ENCODE measurements at regions not wholly inside any gene's neighbourhood (a gene's known extent, or its start where the extent isn't known, plus 50 kb on each side); places are given as distances from the start of the nearest gene placed in this dataset.

DNA sequence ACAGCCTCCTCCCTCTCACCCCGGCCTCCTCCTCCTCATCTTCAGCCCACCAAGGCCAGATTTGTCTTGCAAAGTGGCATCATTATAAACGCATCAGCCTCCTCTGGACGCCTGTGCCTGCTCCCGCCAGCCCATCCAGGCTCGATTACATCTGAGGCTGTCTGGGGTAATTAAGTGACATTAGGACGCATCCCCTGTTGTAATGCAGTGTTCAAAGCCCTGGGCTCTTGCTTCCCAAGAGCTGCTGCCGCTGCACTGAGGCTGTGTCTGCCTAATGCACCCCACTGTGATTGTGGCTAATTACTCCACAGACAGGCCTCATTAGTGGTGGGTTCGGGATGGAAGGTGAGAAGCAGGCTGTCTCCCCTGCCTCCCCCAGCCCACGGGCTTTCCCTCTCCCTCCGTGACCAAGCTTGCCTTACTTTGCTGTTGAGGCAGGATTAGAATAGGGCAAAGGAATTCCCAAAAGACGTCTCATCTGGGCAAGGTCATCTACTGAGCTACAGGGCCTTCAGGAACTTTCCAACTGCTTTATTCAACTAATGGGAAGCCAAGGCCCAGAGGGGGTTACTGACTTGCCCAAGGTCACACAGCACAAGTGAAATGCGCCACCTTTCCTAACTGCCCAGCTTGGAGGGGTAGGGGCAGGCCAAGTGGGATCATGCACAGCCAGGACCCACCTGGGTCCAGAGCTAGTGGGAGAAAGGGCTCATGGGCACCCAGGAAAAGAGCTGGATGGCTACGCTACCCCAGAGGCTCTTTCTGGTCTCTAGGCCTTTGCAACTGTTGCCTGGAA lies 66.2 kb upstream of the PCBD1 start:
- no peak overlapping the region for H3K23ac ChIP-seq (ENCODE audit: low read length)
- H2BK15ac ChIP-seq (replicated peaks; ENCODE audit: low read depth) = no peak overlapping the region
- no peak overlapping the region for H2BK5ac ChIP-seq (ENCODE audit: low read length)
- H2AK5ac ChIP-seq (ENCODE audit: low read length) = no peak overlapping the region
- H3K4me2 ChIP-seq (ENCODE audit: low read length) = no peak overlapping the region
- no peaks in the 10 kb centered on the region for H3K4me1 ChIP-seq (ENCODE audit: control insufficient read depth, low read depth, low read length)
- no peaks in the 10 kb centered on the region for H3K36me3 ChIP-seq (ENCODE audit: control insufficient read depth, insufficient read depth, low read length)
- DNase-seq = no peak
- no peak overlapping the region for H2BK120ac ChIP-seq (ENCODE audit: low read depth, low read length)
- H3K4me3 ChIP-seq (ENCODE audit: low read length) = no peak overlapping the region
- H3K56ac ChIP-seq (ENCODE audit: low read length) = no peak overlapping the region
- H3K18ac ChIP-seq (ENCODE audit: low read length) = no peak overlapping the region
- H3K27ac ChIP-seq (ENCODE audit: low read depth, low read length) = no peak overlapping the region
- H4K8ac ChIP-seq (ENCODE audit: low read depth, low read length) = no peak overlapping the region
- no peak overlapping the region for H3K9ac ChIP-seq (ENCODE audit: low read length)
- no peak overlapping the region for H4K5ac ChIP-seq (ENCODE audit: low read length)
- H3K79me1 ChIP-seq (ENCODE audit: low read length) = no peaks in the 10 kb centered on the region
- no peak overlapping the region for H3K4ac ChIP-seq (ENCODE audit: low read depth, low read length)
- WGBS (ENCODE audit: extremely low coverage, insufficient coverage, low lambda C conversion rate) = no CpG with 5 or more reads among the region's 13 CpGs
- no peaks in the 10 kb centered on the region for H3K79me2 ChIP-seq (ENCODE audit: control insufficient read depth, insufficient read depth, low read length)
- no peaks in the 10 kb centered on the region for H3K27me3 ChIP-seq (ENCODE audit: insufficient read depth, low read length, poor library complexity)

DNA sequence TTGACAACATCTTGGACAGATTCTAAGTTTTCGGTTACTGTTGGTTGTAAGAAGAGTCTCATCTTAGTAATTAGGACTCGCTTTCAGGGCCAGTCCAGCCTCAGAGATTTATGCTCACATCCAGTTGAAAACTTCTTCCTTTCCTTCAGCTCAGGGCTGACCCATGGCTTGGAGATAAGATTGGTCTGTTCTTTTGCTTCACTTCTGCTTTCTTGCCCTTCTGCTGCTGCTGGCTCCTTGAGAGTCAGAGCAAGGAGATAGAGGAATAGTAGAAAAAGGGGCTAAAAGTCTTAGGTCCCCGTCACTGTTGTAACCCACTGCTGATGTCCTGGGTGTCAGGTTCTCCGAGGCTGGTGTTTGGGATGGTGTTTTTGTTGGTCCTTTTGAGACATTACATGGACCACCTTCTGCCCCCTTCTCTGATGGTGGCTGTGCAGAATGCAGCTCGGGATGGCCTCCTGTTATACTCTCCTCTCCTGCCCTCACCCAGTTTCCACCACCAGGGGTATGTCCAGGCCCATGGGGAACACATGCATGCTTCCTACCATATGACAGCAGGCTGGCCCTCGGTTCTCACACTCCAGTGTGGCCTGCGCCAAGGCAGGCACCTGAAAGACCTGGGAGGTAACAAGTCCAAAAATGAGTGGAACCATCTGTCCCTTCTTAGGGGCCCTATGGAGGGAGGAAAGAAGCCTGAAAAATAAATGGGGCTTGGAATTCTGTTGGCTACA lies 67.8 kb upstream of the PCBD1 start:
- H3K4me1 ChIP-seq (ENCODE audit: control insufficient read depth, low read depth, low read length) = no peaks in the 10 kb centered on the region
- no peak overlapping the region for H3K4ac ChIP-seq (ENCODE audit: low read depth, low read length)
- no peak overlapping the region for H4K8ac ChIP-seq (ENCODE audit: low read depth, low read length)
- H3K56ac ChIP-seq (ENCODE audit: low read length) = no peak overlapping the region
- H2BK120ac ChIP-seq (ENCODE audit: low read depth, low read length) = no peak overlapping the region
- peak; percentile 80 for DNase-seq
- H4K5ac ChIP-seq (ENCODE audit: low read length) = no peak overlapping the region
- no peak overlapping the region for H2AK5ac ChIP-seq (ENCODE audit: low read length)
- H2BK15ac ChIP-seq (replicated peaks; ENCODE audit: low read depth) = no peak overlapping the region
- no peak overlapping the region for H3K4me3 ChIP-seq (ENCODE audit: low read length)
- no CpG with 5 or more reads among the region's 7 CpGs for WGBS (ENCODE audit: extremely low coverage, insufficient coverage, low lambda C conversion rate)
- H3K27ac ChIP-seq (ENCODE audit: low read depth, low read length) = no peak overlapping the region
- no peaks in the 10 kb centered on the region for H3K79me2 ChIP-seq (ENCODE audit: control insufficient read depth, insufficient read depth, low read length)
- no peak overlapping the region for H3K23ac ChIP-seq (ENCODE audit: low read length)
- no peak overlapping the region for H2BK5ac ChIP-seq (ENCODE audit: low read length)
- no peaks in the 10 kb centered on the region for H3K36me3 ChIP-seq (ENCODE audit: control insufficient read depth, insufficient read depth, low read length)
- no peak overlapping the region for H3K4me2 ChIP-seq (ENCODE audit: low read length)
- no peak overlapping the region for H3K18ac ChIP-seq (ENCODE audit: low read length)
- no peak overlapping the region for H3K9ac ChIP-seq (ENCODE audit: low read length)
- no peaks in the 10 kb centered on the region for H3K79me1 ChIP-seq (ENCODE audit: low read length)
- H3K27me3 ChIP-seq (ENCODE audit: insufficient read depth, low read length, poor library complexity) = no peaks in the 10 kb centered on the region

DNA sequence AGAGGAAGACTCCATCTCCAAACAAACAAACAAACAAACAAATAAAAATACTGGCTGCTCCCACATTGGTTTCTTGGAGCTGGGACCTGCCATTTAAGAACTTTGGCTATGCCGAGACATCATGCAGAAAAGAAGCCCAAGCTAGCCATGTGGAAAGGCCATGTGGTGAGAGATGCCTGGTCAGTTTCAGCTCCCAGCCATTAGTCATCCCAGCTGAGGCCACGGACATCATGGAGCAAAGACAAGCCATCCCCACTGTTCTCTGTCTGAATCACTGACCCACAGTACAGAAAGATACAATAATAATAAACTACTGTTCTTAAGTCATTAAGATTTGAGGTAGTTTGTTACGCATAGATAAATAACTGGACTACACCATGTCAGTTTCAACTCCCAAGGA lies 70.0 kb upstream of the PCBD1 start:
- no peak overlapping the region for H3K56ac ChIP-seq (ENCODE audit: low read length)
- no peak overlapping the region for H2AK5ac ChIP-seq (ENCODE audit: low read length)
- no peaks in the 10 kb centered on the region for H3K4me1 ChIP-seq (ENCODE audit: control insufficient read depth, low read depth, low read length)
- no peak overlapping the region for H3K23ac ChIP-seq (ENCODE audit: low read length)
- no peak overlapping the region for H3K4ac ChIP-seq (ENCODE audit: low read depth, low read length)
- no peak overlapping the region for H4K8ac ChIP-seq (ENCODE audit: low read depth, low read length)
- no CpG with 5 or more reads among the region's 3 CpGs for WGBS (ENCODE audit: extremely low coverage, insufficient coverage, low lambda C conversion rate)
- DNase-seq = no peak
- H3K4me2 ChIP-seq (ENCODE audit: low read length) = no peak overlapping the region
- H2BK5ac ChIP-seq (ENCODE audit: low read length) = no peak overlapping the region
- no peak overlapping the region for H3K4me3 ChIP-seq (ENCODE audit: low read length)
- H3K27ac ChIP-seq (ENCODE audit: low read depth, low read length) = no peak overlapping the region
- H3K79me2 ChIP-seq (ENCODE audit: control insufficient read depth, insufficient read depth, low read length) = no peaks in the 10 kb centered on the region
- H3K27me3 ChIP-seq (ENCODE audit: insufficient read depth, low read length, poor library complexity) = no peaks in the 10 kb centered on the region
- H3K79me1 ChIP-seq (ENCODE audit: low read length) = no peaks in the 10 kb centered on the region
- no peak overlapping the region for H2BK120ac ChIP-seq (ENCODE audit: low read depth, low read length)
- no peaks in the 10 kb centered on the region for H3K36me3 ChIP-seq (ENCODE audit: control insufficient read depth, insufficient read depth, low read length)
- no peak overlapping the region for H4K5ac ChIP-seq (ENCODE audit: low read length)
- H3K18ac ChIP-seq (ENCODE audit: low read length) = no peak overlapping the region
- no peak overlapping the region for H3K9ac ChIP-seq (ENCODE audit: low read length)
- H2BK15ac ChIP-seq (replicated peaks; ENCODE audit: low read depth) = no peak overlapping the region

DNA sequence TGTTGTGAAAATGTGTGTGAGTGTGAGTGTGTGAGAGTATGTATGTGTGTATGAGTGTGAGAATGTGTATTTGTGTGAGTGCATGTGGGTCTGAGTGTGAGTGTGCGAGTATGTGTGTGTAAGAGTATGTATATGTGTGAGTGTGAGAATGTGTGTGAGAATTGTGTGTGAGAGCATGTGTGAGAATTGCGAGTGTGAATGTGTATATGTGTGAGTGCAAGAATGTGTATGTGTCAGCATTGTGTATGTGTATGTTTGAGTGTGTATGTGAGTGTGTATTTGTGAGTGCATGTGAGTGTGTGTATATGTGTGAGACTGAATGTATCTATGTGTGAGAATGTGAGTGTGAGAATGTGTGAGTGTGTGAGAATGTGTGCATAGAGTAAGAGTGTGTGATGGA lies 72.0 kb upstream of the PCBD1 start:
- no peak overlapping the region for H2BK5ac ChIP-seq (ENCODE audit: low read length)
- no peak overlapping the region for H4K5ac ChIP-seq (ENCODE audit: low read length)
- 100% methylated on average over 2 of the region's 2 CpGs for WGBS (ENCODE audit: extremely low coverage, insufficient coverage, low lambda C conversion rate)
- H3K4ac ChIP-seq (ENCODE audit: low read depth, low read length) = no peak overlapping the region
- H3K4me1 ChIP-seq (ENCODE audit: control insufficient read depth, low read depth, low read length) = no peaks in the 10 kb centered on the region
- no peaks in the 10 kb centered on the region for H3K27me3 ChIP-seq (ENCODE audit: insufficient read depth, low read length, poor library complexity)
- H2BK120ac ChIP-seq (ENCODE audit: low read depth, low read length) = no peak overlapping the region
- no peak for DNase-seq
- H3K27ac ChIP-seq (ENCODE audit: low read depth, low read length) = no peak overlapping the region
- no peak overlapping the region for H3K23ac ChIP-seq (ENCODE audit: low read length)
- H3K4me2 ChIP-seq (ENCODE audit: low read length) = no peak overlapping the region
- no peaks in the 10 kb centered on the region for H3K79me2 ChIP-seq (ENCODE audit: control insufficient read depth, insufficient read depth, low read length)
- no peaks in the 10 kb centered on the region for H3K79me1 ChIP-seq (ENCODE audit: low read length)
- no peak overlapping the region for H2AK5ac ChIP-seq (ENCODE audit: low read length)
- H4K8ac ChIP-seq (ENCODE audit: low read depth, low read length) = no peak overlapping the region
- H3K9ac ChIP-seq (ENCODE audit: low read length) = no peak overlapping the region
- H3K18ac ChIP-seq (ENCODE audit: low read length) = no peak overlapping the region
- H3K36me3 ChIP-seq (ENCODE audit: control insufficient read depth, insufficient read depth, low read length) = no peaks in the 10 kb centered on the region
- H2BK15ac ChIP-seq (replicated peaks; ENCODE audit: low read depth) = no peak overlapping the region
- H3K4me3 ChIP-seq (ENCODE audit: low read length) = no peak overlapping the region
- no peak overlapping the region for H3K56ac ChIP-seq (ENCODE audit: low read length)

DNA sequence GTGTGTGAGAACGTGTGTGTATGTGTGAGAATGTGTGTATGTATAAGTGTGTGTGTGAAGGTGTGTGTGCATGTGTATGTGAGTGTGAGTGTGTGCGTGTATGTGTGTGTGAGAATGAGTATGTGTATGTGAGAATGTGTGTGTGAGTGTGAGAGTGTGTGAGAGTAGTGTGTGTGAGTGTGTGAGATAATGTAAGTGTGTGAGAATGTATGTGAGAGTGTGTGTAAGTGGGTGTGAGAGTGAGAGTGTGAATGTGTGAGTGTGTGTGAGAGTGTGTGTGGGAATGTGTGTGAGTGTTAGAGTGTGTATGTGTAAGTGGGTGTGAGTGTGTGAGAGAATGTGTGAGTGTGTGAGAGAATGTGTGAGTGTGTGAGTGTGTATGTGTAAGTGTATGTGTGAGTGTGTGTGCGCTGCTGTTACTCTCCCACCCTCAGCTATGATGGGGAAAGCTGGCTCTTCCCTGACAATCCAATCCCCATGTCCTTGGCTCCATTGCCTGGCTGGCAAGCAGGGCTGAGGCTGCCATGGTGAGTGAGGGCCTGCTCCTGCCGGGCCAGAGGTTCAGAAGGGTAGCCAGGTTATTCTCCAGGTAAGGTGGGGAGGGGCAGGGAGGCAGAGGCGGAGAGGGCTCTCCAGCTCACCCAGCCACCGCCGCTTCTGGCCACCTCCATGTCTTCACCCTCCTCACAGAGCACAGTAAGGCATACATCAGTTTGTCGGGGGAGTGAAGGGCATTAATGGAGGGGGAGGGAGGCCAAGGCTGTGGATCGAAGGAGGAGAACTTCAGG lies 72.6 kb upstream of the PCBD1 start:
- Histone ChIP-seq H3K27me3 (ENCODE audit: insufficient read depth, low read length, poor library complexity) (no peaks in the 10 kb centered on the region), H3K56ac (ENCODE audit: low read length) (no peak overlapping the region), H2AK5ac (ENCODE audit: low read length) (no peak overlapping the region), H3K18ac (ENCODE audit: low read length) (no peak overlapping the region), H3K4me3 (ENCODE audit: low read length) (no peak overlapping the region), H2BK5ac (ENCODE audit: low read length) (no peak overlapping the region), H2BK120ac (ENCODE audit: low read depth, low read length) (no peak overlapping the region), H3K79me2 (ENCODE audit: control insufficient read depth, insufficient read depth, low read length) (no peaks in the 10 kb centered on the region), H3K23ac (ENCODE audit: low read length) (no peak overlapping the region), H3K4me2 (ENCODE audit: low read length) (no peak overlapping the region), H3K4me1 (ENCODE audit: control insufficient read depth, low read depth, low read length) (no peaks in the 10 kb centered on the region), H3K79me1 (ENCODE audit: low read length) (no peaks in the 10 kb centered on the region), H4K8ac (ENCODE audit: low read depth, low read length) (no peak overlapping the region), H3K4ac (ENCODE audit: low read depth, low read length) (no peak overlapping the region), H4K5ac (ENCODE audit: low read length) (no peak overlapping the region), H2BK15ac (replicated peaks; ENCODE audit: low read depth) (no peak overlapping the region), H3K36me3 (ENCODE audit: control insufficient read depth, insufficient read depth, low read length) (no peaks in the 10 kb centered on the region), H3K27ac (ENCODE audit: low read depth, low read length) (no peak overlapping the region), H3K9ac (ENCODE audit: low read length) (no peak overlapping the region)
- no peak for DNase-seq
- 100% methylated on average over 2 of the region's 9 CpGs for WGBS (ENCODE audit: extremely low coverage, insufficient coverage, low lambda C conversion rate)
